Ecto neural progenitor cell (in vitro differentiated cells): ENCODE measurements at regions not wholly inside any gene's neighbourhood (a gene's known extent, or its start where the extent isn't known, plus 50 kb on each side); places are given as distances from the start of the nearest gene placed in this dataset.
"Not testable (repeated sequence)": the region's sequence is repeated elsewhere in the genome, so short reads cannot be mapped to it uniquely, and the experiment has no call there.

Experiments
- DNase-seq: peaks from one replicate; pipeline ENCODE4 v3.0.0-alpha.2; 2018; ENCODE audit warnings: low spot score

- no peak for DNase-seq
These were observed 147.5 kb upstream of the TSLP start for GRCh38 chr5:110923971-110924370.

DNA sequence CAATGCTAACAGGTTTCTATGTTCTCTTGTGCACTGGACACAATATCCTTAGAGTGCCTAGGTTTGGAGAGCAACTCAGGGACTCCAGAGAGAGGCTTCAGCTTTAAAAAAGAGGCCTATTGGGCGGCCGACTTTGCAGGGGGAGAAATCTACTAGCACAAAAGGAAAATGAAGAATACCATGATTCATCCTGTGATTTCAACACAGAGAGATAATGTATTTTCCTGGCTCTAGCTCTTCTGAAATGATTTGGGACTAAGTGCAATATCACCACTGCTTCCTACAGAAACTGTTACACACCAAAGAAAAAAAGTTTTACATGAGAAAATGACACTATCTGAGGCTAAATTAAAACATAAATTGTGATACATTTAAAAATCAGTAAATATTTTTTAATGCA is 146.1 kb upstream of the TSLP start:
- no peak for DNase-seq

DNA sequence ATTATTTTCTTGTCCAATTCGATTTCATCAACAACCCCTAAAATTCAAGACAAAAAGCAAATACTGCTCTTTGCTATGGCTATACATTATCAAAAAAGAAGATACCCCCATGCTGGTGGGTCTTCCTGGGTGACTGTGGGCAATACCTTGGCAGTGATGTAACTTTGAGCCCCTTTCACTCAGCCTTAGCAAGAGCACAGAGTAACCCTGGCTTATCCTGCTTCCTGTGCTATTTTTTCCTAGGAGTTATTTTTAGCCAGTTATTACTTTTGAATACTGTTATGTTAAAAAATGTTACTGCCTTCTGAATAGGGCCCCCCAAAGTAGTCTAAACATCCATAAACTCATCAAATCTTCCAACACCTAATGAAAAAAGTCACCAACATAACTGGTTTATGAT is 145.6 kb upstream of the TSLP start:
- DNase-seq, result no peak

DNA sequence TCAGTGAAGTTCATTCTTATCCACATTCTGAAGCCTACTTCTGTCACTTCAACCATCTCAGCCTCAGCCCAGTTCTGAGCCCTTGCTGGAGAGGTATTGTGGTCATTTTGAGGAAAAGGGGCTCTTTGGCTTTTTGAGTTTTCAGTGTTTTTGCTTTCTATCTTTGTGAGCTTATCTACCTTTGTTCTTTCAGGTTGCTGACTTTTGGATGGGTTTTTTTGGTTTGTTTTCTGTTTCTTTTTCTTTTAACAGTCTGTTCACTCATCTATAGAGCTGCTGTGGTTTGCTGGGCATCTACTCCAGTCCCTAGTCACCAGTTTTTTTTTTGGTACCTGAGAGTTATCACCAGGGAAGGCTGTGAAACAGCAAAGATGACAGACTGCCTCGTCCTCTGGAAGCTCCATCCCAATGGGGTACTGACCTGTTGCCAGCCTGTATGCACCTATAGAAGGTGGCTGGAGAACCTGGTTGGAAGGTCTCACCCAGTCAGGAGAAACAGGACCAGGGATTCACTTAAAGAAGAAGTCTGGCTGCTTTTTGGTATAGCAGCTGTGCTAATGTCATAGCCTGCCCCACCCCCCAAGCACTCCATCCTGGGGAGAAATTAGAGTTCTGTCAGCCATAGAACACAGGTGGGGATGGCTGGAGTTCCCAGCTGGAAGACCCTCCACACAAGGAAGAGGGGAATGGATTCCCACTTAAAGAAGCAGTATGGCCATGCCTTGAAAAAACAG is 138.6 kb upstream of the TSLP start:
- DNase-seq, result no peak

DNA sequence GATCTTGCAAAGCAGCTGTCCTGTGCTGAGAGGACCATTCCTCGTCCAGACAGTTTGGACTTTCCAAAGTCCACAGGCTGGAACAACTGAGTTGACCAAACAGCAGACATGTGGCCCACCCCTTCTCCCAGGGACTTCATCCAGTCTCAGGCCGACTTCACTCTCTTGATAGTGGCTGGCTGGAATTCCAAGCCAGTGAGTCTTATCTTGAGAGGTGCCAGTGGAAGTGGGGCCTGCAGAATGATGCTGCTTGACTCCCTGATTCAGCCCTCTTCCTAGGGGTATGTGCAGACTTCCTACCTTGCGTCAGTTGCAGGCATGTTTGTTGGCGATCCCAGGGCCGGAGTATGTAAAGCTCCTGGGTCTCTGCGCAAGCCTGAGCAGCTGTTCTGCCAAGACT is 131.4 kb upstream of the TSLP start:
- no peak for DNase-seq

GRCh38 chr5:110945874-110946436 is 125.6 kb upstream of the TSLP start:
- DNase-seq, result no peak

DNA sequence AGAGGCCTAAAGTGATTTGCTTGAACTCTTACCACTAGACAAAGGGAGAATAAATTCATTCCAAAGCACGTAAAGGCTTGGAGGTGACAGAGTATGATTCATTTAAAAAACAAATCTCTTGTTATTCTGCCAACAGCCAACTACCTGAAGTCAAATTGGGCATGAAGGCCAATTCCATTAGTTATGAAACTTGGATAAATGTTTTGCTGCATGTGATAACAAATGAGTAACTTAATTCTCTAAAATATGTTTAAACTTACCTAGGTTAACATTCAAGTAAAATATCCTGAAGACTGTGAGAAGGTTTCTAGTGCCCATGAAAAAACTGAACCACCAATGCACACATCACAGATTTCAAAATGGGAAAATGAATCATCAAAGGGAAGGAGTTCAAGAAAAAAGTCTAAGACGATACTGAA is 120.1 kb upstream of the TSLP start:
- DNase-seq, result no peak

DNA sequence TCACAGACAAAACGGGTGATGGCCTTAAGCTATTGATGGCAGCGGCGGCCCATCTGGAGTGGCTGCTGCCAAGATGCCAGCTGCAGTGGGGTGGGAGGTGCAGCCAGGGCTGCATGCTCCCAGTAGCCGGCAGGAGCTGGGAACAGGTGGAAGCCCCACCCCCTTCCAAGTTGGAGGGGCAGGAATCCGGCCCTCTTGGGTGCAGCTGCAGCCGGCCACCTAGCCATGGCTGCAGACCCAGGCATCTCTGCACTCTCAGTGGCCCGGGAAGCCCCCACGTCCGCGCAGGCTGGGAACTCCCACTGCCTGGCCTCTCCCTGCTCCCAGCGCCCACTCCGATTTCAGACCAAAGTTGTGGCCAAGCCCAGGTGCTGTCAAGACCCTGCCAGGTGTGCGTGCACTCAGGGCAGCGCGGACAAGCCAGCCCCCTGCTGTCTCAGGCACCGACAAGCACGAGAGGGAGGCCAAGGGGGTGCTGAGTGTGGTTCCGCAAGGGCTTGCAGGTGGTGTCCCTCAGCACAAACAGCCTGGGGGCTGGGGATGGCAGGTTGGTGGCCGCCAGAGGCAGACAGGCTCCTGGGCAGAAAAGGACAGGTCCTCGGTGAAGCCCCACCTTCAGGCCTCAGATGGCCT is 115.1 kb upstream of the TSLP start:
- DNase-seq, result no peak

GRCh38 chr5:110956913-110957813 is 114.3 kb upstream of the TSLP start:
- DNase-seq, result no peak

- no peak for DNase-seq
These were observed 113.6 kb upstream of the TSLP start for GRCh38 chr5:110957934-110958333.

- DNase-seq, result no peak
These were observed 108.0 kb upstream of the TSLP start for GRCh38 chr5:110963495-110963894.

GRCh38 chr5:110965773-110966581 is 105.5 kb upstream of the TSLP start:
- no peak for DNase-seq

DNA sequence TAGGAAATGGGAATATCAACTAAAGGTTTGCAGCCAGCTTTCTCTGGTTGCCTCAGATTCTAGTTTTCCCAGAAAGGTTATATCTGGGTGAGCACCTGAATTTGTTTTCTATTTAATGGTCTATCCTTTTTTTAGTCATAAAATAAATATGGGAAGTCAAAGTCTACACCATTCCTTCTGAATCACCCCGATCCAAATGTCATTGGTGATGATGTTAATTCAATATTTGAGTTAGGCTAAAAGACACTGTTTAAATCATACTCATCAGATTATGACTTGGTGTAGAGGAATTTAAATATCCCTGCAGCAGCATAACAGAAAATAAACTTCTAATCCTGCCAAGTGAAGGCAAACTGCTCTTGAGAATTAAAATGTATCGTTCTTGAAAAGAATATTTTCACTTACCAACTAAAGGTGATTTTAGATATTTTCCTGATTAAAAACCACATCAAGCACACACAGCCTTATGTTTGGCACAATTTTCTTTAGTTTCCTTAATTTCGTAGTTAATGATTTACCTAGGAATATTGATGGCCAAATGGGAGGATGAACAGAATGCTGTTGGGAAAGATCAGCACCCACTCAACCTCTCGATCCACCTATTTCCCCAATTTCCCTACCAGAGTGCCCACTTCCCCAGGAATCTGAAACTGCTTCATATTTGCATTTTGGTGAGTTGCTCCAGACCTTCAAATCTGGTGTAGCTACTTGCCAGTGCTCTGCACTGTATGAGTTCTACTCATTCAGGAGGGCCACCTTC is 103.1 kb upstream of the TSLP start:
- DNase-seq, result no peak

DNA sequence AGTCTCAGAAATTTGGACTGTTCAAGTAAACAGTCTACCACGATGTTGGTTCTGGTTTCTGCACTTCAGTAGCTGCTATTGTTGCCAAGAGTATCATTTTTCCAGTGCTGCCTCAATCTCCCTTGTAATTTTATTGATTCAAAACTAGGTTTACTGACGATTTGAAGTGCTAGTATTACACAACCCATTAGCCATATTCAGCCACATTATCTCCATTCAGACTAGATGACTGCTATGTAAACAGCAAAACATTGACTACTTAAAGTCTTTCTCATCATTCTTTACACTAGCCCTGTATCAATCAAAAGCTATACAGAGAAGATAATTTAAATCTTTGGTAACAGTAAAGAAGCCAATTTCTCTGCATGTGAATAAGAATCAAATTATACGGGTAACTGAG is 102.0 kb upstream of the TSLP start:
- no peak for DNase-seq

DNA sequence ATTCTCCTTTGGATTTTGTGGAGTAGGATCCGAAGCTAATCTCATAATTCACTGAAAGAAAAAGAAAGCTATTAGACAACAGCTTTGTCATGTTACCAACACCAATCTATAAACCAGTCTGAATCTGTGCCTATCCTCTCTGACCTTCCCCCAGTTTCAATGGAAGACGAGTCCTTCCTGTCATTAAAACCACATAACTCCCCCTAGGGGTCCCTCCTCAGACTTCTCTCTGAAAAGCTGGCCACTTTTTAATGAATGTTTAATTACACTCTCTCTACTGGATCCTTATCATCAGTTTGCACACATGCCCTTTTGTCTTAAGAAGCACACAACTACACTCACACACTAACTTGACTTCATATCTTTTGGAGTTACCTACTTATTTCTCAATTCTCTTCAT is 98.0 kb upstream of the TSLP start:
- no peak for DNase-seq

DNA sequence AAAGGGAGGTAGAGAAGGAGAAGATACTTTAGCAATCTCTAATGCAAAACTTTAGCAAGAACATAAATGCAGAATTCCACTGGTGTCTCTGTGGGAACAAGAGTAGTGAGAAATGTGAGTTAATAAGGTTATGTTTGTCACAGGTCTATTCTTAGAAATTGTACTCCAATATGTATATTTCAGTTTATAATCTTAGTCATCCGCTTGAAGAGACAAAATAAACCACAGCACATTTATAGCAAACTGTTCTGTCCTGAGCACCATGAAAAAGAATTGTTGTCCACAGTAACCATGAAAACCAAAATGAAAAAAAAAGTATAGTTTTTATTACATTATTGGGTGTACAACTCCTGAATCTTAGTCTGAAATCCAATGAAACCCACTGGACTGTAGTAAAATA is 93.6 kb upstream of the TSLP start:
- no peak for DNase-seq

- not testable (repeated sequence) for DNase-seq
These were observed 85.6 kb upstream of the TSLP start for GRCh38 chr5:110985882-110986281.

DNA sequence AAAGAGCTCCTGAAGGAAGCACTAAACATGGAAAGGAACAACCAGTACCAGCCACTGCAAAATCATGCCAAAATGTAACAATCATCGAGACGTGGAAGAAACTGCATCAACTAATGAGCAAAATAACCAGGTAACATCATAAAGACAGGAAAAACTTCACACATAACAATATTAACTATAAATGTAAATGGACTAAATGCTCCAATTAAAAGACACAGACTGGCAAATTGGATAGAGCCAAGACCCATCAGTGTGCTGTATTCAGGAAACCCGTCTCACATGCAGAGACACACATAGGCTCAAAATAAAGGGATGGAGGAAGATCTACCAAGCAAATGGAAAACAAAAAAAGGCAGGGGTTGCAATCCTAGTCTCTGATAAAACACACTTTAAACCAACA is 83.9 kb upstream of the TSLP start:
- DNase-seq, result not testable (repeated sequence)

- no peak for DNase-seq
These were observed 74.8 kb upstream of the TSLP start for GRCh38 chr5:110996742-110997141.

DNA sequence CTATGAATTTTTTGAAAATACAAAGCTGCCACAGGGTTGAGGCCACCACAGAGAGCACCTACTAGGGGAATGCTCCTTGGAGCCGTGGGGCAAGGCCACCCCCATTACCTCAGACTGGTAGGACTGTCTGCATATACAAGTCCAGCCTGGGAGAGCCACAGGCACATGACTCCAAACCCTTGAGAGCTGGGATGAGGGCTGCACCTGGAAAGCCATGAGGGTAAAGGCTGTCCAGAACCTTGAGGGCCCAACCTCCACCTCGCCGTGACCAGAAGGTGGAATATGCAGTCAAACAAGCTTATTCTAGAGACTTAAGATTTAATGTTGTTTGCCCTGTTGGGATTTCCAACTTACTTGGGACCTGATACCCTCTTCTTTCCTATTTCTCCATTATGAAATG is 69.5 kb upstream of the TSLP start:
- DNase-seq, result no peak

DNA sequence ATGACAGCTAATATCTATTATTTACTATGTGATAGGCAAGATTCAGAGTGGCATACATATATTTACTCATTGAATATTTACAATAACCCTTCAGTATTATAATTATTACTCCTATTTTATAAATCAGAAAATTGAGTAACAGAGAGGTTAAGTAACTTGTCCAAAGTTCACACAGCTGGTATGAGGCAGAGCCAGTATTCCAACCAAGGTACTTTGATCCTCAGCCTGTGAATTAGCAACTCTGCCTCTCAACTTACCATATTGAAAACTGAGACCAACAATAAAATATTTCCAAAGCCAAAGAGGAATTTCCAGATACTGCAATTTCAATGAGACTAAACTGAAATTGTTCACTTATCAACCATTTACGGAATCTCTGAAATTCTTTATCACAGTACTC is 67.9 kb upstream of the TSLP start:
- no peak for DNase-seq
